GM21529 (cell line): ENCODE measurements at regions not wholly inside any gene's neighbourhood (a gene's known extent, or its start where the extent isn't known, plus 50 kb on each side); places are given as distances from the start of the nearest gene placed in this dataset.

Experiments
- ATAC-seq: cut with Tn5 transposase; IDR thresholded peaks from one replicate; pipeline ENCODE4 v1.9.1; 2021; ENCODE audit not compliant: unreplicated experiment

DNA sequence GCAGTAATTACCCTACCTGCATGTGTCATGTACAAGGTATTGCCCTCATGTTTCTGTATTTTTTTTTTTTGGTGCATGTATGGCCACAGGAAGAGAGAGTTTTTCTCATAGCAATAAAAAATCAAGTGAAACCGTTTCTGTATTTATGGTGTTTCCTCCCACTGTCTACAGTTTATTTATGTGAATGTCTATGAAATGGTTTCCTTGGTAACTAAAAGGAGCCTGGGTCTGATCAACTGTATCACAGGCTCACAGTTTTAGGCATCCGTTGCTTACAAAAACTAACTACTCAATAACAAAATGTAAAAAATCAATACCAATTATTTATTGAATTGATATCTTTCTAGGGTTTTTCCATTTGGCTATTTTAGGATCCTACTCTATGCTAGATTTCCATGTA, 464.4 kb downstream of the TAF11L14 start:
- ATAC-seq, result no peak

DNA sequence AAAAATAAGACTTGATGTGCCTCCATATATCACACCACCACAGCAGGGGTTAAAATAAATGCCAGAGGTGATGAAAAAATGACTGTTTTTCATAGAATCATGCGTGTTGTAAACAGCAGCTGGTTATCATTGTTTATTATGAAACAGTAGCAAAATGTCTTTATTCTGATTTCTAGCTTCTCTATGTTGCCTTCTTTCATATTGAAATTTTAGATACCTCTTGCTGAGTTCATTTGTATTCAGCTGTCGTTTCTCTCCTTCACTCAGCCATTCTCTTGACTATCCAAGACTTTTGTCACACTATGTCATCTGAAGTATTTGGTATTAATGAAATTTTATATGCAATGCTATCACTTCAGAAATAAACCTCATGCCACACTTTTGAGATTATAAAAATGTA, 465.0 kb downstream of the TAF11L14 start:
- ATAC-seq, result no peak

DNA sequence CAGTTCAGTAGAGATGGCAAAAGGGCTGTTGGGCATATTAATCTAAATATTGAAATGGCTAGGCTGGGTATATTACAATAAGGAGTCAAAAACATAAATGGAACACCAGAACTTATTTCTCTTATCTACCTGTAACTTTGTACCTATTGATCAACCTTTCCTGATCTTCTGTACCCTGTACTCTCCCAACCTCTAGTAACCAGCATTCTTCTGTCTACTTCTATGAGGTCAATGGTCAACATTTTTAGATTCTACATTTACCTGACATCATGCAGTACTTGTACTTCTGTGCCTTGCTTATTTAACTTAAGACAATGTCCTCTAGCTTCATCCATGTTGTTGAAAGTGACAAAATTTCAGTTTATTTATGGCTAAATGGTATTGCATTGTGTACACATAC, 467.3 kb downstream of the TAF11L14 start:
- ATAC-seq, result no peak

DNA sequence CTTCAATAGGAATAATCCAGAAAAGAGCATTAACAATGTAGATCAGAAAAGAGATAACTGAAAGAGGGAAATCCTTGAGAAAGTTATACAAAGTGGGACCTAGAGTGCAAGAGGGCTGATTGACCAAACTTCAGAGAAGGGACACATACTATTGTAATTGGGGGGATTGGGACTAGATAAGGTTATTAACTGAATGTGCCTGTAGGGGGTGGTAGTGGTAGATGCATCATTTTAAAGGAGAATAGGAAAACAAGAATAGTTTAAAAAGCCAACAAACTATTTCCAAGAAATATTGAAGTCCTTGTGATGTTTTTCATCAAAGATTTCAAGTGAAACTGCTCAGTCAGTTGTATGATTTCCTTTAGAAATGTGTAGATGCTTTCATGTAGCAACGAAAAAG, 468.5 kb downstream of the TAF11L14 start:
- no peak for ATAC-seq

DNA sequence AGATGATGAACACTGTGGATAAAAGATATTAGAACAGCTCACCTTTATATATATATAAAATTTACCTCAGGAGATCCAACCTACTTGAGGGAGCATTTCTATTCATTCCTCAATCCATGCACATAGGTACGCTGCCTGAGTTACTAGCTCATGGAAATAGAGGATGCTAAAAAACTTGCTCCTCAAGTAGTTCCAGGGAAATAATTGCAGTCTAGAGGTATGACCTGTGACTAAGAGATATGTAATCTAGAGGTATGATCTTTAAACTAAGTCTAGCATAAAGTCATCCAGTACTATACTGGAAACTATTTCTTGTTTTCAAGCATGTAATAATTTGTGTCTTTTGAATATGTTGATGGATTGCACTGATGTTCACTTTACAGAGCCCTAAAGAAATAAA, 471.2 kb downstream of the TAF11L14 start:
- ATAC-seq, result no peak

DNA sequence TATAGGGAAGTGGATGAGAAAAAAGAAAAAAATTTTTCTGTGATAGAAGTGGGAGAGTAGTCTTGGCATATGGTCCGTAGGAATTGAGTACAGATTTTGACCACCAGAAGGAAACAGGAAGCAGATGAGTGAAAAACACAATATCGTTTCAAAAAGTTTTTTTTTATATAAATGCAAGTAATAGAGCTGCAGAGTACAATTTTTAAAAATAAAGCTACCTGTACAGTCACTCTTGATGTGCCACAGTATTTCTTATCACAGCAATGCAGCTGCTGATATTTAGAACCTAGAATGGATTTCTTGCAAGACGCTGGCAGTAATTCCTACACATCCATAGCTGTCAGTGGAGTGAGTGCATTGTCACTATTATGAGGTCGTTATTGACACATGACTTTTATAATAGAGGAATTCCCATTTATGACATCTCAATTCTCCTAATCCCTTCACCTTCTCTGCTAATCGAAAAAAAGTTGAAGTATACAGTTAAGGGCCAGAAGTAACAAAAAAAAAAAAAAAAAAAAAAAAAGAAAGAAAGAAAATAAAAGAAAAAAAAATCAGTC, 477.7 kb downstream of the TAF11L14 start:
- no peak for ATAC-seq

DNA sequence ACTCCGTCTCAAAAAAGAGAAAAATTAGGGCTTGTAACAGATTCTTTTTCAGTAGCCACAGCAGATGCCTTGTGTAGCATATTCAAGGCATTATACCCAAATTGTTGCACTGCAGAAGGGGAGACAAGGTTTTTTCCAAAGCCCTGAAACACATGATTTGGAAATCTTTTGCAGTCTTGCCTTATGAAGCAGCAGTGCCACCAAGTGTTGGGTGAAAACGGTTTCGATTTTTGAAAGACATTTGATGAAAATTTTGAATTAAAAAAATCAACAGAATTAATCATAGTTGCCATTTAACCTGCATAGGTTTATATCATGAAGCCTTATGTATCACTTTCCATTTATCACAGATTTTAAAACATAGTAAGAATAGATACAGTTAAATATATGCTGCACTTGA, 479.5 kb downstream of the TAF11L14 start:
- no peak for ATAC-seq

DNA sequence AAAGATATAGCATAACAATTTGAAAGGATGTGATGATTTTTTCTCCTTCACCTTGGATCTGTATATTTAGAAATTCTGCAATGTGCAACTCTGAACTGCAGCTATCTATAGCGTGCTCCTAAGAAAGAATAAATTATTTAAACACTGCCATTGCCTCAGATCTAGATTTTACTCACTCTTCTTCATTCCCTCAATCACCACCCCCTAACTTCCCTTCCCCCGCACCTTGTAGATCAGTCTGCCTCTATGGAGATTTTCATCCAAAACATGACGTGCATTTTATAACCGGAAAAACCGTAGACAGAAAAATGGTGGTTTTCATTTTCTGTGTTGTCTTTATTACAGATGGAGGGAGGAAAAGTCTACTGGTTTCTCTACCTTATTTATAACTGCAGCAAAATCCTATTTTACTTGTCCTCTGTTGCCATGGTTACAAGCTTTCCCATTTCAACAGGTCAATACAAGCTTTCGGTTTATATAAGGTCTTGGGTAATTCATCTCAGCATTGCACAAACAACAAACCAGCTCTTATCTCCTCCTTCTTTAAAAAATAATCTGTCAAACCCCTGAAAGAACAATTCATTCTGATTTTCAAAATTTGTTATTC, 480.0 kb downstream of the TAF11L14 start:
- no peak for ATAC-seq

DNA sequence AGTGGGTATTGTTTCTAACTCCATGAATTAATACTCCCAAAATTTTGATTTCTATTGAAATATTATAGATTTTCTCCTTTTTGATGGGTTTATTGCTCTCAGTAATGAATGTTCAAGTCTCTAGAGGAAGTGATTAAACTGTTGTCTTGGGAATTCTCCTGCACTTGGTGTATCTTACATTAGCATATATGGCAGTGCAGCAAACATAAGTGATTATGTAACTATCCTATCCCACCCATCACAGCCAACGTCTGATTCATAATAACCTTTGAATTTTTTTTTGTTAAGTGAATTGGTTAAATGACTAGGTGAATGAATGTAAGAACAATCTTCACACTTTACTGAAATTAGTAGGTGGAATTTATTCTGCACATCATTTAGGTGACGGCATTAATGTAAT, 483.7 kb downstream of the TAF11L14 start:
- ATAC-seq, result no peak

DNA sequence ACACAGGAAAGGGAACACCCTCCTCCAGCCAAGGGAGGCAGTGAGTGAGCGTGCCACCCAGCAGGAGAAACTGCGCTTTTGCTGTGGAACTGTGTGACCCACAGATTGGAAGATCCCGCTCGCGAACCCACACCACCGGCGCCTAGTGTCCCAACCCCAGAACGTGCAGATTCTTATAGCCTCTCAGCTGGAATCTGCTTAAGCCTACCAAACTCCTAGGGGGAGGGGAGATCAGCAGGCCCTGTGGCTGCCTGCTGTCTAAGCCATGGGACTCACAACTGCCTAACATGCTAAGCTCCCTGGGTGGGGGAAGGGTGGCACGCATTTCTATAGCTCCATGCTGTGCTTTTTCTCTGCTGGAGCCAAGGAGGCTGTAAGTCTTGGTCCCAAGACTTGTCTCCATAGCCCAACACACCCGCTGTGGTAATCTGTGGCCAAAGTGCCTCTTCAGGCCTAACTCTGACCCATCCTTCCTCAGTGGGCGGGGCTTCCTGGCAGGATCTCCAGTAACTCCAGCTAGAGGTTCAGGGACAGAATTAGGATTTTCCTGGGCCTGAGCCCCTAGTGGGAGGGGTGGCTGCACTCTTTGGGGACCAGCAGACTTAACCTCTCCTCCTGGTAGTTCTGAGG, 485.0 kb downstream of the TAF11L14 start:
- ATAC-seq, result no peak

DNA sequence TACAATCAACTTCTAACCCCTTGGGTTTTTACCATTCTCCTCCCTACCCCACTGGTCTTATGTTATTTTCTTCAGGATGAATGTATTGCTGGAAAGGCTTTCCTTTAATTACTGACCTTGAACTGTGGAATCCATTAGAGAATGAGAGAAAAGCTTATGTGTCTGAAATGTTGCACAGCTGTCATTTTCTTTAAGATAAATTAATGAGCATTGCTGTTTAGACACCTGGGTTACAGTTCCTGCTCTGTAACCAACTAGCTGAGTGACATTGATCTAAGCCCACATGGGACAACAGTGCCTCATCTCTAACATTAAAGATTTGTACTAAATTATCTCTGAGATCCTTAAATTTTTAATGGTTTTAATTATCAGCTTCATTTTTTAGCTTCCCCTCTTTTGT, 507.0 kb downstream of the TAF11L14 start:
- ATAC-seq, result no peak

DNA sequence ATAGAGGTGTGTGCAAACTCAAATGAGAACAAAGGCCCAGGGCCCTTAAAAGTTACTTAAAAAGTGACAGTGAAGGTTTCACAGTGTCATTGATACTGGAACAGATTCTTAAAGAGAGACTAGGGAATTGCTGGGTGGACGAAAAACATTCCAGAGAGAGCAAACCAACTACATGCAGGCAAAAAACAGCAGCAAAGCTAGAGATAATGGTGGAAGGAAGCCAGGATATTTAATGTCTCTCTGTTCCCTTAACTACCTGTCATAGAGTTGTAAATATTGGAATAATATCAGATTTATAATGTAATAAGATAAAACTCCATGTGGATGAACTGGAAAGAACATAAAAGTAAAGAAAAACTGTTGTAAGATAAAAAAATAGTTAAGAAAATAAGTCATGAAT, 508.6 kb downstream of the TAF11L14 start:
- no peak for ATAC-seq

DNA sequence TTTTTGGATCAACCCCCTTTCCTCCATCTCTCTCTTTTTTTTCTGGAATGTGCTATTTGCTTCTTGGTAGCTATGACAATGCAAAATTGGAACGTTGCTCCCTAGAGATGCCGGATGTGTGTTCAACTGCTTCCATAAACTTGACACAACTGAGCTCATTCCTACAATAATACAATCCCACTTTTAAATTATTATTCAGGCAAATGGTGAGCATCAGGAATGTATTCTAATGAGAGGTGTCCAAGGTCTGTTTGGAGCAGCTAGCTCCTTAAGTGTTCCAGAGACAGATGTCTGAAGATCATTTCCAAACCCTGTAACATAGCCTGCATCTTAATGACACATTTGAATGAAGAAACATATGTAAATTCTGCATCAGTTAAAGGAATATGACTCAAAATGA, 518.4 kb downstream of the TAF11L14 start:
- no peak for ATAC-seq

DNA sequence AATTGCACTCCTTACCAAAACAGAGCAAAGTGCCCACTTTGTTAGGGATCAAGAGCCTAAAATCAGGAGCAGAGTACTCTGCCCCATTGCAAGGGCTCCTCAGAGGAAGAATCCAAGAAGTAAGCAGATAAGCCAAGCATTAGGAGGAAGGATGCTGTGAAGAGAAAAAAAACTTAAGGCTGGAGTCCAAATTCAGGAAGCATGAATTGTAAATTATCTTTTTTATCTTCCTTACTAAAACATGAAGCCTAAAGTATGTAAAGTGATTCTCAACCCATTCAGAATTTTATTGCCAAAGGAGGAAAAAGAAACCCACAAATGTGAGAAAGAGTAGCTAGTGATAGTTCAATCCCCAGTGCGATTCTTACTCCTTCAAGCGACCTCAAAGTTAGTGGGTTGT, 523.9 kb downstream of the TAF11L14 start:
- no peak for ATAC-seq

DNA sequence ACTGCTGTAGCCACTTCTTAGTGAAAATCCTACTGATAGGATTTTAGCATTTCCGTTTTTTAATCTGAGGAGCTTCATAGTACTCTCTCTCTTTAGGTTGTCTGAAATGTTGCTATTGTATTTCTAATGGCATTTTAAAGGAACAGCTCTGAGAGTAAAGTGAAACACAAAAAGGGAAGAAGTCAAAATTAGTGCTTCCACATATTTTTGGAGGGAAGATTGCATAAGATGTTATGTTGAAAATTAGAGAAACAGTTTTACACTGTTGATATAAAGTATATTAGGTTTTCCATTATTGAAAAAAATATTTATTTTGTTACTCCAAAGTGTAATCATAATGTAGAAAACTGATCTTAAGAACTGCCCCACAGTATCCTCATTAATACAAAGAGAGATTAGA, 525.1 kb downstream of the TAF11L14 start:
- no peak for ATAC-seq

DNA sequence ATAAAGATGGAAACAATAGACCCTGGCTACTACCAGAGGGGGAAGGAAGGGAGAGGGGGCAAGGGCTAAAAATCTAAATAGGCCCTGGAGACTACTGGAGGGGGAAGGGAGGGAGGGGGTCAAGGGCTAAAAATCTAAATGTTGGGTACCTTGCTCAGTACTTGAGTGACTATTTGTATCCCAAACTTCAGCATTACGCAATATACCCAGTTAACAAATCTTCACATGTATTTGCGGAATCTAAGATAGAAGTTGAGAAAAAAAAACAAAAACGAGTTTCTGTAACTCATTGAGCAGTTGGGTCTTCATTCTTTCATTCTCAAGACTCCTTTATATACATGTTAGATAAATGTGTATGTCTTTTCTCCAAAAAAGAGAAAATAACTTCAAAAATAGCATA, 537.4 kb downstream of the TAF11L14 start:
- ATAC-seq, result no peak

DNA sequence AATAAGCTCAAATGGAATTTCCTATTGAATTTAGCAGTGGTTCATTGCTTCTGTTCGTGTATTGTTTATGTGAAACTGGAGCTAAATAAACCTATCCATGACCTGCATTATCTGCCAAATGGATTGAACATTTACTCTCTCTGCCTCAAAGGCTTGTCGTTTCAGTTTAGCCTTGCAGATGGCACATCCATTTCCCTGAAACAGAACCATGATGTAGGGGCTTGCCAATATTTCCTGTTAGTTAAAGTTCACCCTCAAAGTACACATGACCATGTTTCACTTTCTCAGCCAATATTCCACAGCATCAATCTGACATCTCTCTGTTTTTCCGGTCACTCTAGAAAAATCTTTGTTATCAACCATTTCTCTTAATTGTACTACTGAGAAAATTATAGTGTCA, 545.3 kb downstream of the TAF11L14 start:
- no peak for ATAC-seq

DNA sequence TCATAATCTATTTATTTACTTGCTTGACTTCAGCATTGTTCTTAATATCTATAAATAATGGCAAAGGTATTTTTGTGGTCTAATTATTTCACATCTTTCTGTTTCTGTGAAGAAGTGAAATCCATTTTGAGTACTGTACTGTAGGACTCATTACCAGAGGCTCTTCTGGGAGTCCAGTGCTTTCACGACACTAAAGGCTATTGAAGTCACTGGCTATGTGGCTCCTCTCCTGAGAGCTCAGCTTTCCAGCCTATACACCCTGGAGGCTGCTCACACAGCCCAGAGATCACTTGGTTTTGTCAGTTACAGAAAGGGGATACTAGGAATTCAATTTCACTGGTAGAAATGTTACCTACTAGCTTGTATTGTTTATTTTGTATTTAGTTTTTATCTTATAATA, 547.3 kb downstream of the TAF11L14 start:
- no peak for ATAC-seq

DNA sequence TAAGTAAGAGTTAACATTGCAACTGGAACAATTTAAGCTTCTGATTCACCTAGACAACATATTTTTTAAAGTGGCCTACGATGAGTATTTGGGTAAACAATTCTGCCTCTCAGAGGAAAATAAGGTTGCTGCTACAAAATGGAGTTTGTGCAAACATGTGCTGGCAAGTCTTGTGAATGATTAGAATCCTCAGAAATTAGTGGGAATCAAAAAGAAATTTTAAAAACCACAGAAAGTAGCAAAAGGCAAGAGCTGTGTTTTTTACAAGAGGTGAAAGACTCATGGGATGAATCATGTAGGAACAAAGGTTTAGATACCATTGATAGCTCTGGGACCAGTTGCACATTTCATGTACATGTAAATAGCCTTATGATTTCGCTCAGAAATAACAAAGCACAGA, 561.6 kb downstream of the TAF11L14 start:
- no peak for ATAC-seq

DNA sequence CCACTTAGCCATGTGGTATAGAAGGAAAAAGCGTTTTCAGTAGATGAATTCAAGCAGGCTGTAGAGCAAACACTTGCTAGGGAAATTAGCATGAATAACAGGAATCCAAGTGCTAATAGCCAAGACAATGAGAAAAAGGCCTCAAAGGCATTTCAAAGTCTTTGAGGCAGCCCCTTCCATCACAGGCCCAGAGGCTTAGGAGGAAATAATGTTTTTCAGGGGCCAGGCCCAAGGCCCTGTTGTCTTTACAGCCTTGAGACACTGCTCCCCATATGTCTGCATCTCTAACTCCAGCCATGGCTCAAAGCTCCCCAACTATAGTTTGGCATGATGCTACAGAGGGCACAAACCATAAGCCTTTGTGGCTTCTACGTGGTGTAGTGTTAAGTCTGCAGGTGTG, 563.5 kb downstream of the TAF11L14 start:
- ATAC-seq, result no peak

DNA sequence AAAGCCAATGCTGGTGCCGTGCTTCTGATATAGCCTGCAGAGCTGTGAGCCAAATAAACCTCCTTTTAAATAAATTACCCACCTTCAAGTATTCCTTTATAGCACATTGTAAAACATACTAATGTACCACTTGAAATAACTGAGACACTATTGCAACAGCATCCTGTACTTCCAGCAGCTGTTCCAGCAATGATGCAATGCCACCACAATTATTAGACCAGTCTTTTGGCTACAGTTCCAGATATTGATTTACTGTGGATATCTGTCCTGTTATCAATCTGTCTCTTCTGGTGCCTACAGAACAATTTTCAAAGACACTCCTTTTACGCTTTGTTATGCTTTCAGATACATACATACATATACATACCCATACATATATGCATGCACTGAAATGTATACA, 567.9 kb downstream of the TAF11L14 start:
- no peak for ATAC-seq

DNA sequence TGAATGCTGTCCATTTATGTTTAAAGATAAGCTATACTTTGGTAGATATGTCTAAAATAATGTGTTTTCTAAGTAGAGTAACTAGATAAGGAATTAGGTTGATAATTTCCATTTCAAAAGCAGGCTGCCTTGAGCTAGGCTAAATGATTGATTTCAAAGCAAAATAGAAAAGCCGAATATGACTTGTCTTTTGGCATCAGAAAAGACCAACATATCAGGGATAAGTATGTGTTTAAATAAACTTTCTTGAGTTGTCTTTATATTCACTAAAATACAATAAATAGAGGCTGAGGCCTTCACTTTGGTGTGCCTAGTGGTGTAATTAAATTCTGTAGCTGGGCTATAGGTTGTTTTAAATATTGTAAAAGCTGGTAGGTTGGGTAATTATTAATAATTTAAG, 569.0 kb downstream of the TAF11L14 start:
- no peak for ATAC-seq

DNA sequence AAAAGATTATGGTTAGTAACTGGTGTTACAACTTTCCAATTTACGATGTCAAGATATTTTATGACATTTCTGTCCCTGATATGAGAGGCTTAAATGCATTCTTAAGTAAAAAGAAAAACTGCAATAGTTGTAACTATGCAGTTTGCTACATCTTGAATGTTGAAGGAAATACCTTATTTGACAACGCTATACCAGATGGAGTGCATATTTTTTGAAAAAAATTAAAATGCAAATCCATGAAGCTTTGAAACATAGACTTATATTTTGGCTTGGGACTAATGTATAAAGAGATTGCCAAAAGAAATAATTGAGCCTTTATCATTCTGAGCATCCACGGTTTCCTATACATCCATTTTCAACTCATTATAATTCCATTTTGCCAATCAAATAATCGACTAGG, 579.4 kb downstream of the TAF11L14 start:
- no peak for ATAC-seq
